ENCODE measurements at regions not wholly inside any gene's neighbourhood (a gene's known extent, or its start where the extent isn't known, plus 50 kb on each side); places are given as distances from the start of the nearest gene placed in this dataset.

- TF ChIP-seq CTCF (IDR thresholded peaks at IDR 0.05; ENCODE audit: low read length) (no peak), EZH2 (optimal IDR thresholded peaks at IDR 0.05; ENCODE audit: low read depth, low read length) (no peak), EZH2phosphoT487 (IDR thresholded peaks at IDR 0.05; ENCODE audit: low read length) (no peak)
Observed at GRCh38 chr2:14284244-14284643, 348.3 kb upstream of the LRATD1 start.
